ENCODE measurements at regions not wholly inside any gene's neighbourhood (a gene's known extent, or its start where the extent isn't known, plus 50 kb on each side); places are given as distances from the start of the nearest gene placed in this dataset.

- no peak for TF ChIP-seq CTCF (conservative IDR thresholded peaks at IDR 0.05; ENCODE audit: control insufficient read depth, insufficient read depth, low read depth, low read length)
- no peak for DNase-seq (ENCODE audit: low read depth)
- no peak overlapping the region for H3K4me3 ChIP-seq (ENCODE audit: control insufficient read depth, low read depth, low read length)
These were observed 785.0 kb downstream of the PRELID2 start for GRCh38 chr5:145050181-145050580.

GRCh38 chr5:145044970-145045369, 790.2 kb downstream of the PRELID2 start:
- TF ChIP-seq CTCF (conservative IDR thresholded peaks at IDR 0.05; ENCODE audit: control insufficient read depth, insufficient read depth, low read depth, low read length) = no peak
- no peak for DNase-seq (ENCODE audit: low read depth)
- no peak overlapping the region for H3K4me3 ChIP-seq (ENCODE audit: control insufficient read depth, low read depth, low read length)

GRCh38 chr5:145028626-145029025, 806.5 kb downstream of the PRELID2 start:
- DNase-seq (ENCODE audit: low read depth) = no peak
- H3K4me3 ChIP-seq (ENCODE audit: control insufficient read depth, low read depth, low read length) = no peak overlapping the region
- no peak for TF ChIP-seq CTCF (conservative IDR thresholded peaks at IDR 0.05; ENCODE audit: control insufficient read depth, insufficient read depth, low read depth, low read length)

- DNase-seq (ENCODE audit: low read depth) = no peak
- no peak for TF ChIP-seq CTCF (conservative IDR thresholded peaks at IDR 0.05; ENCODE audit: control insufficient read depth, insufficient read depth, low read depth, low read length)
These were observed 807.9 kb downstream of the PRELID2 start for GRCh38 chr5:145027286-145027685.

GRCh38 chr5:145025775-145026174, 809.4 kb downstream of the PRELID2 start:
- DNase-seq (ENCODE audit: low read depth) = no peak
- H3K4me3 ChIP-seq (ENCODE audit: control insufficient read depth, low read depth, low read length) = no peak overlapping the region
- TF ChIP-seq CTCF (conservative IDR thresholded peaks at IDR 0.05; ENCODE audit: control insufficient read depth, insufficient read depth, low read depth, low read length) = no peak

More at GRCh38 chr5:145027286-145027685, 807.9 kb downstream of the PRELID2 start:
- H3K4me3 ChIP-seq (ENCODE audit: control insufficient read depth, low read depth, low read length) = no peak overlapping the region

GRCh38 chr5:145015146-145015545, 820.0 kb downstream of the PRELID2 start:
- DNase-seq (ENCODE audit: low read depth) = no peak
- H3K4me3 ChIP-seq (ENCODE audit: control insufficient read depth, low read depth, low read length) = no peak overlapping the region
- no peak for TF ChIP-seq CTCF (conservative IDR thresholded peaks at IDR 0.05; ENCODE audit: control insufficient read depth, insufficient read depth, low read depth, low read length)

GRCh38 chr5:145014109-145014508, 821.0 kb downstream of the PRELID2 start:
- H3K4me3 ChIP-seq (ENCODE audit: control insufficient read depth, low read depth, low read length) = no peak overlapping the region
- TF ChIP-seq CTCF (conservative IDR thresholded peaks at IDR 0.05; ENCODE audit: control insufficient read depth, insufficient read depth, low read depth, low read length) = no peak
- DNase-seq (ENCODE audit: low read depth) = no peak

All from fibroblast of mammary gland (primary cell).